Fibroblast of skin of right quadriceps (primary cell): ENCODE measurements at regions not wholly inside any gene's neighbourhood (a gene's known extent, or its start where the extent isn't known, plus 50 kb on each side); places are given as distances from the start of the nearest gene placed in this dataset.
"Not testable (repeated sequence)": the region's sequence is repeated elsewhere in the genome, so short reads cannot be mapped to it uniquely, and the experiment has no call there.

Experiments
- DNase-seq: peaks from one replicate; pipeline ENCODE4 v3.0.0-alpha.2; 2013

DNA sequence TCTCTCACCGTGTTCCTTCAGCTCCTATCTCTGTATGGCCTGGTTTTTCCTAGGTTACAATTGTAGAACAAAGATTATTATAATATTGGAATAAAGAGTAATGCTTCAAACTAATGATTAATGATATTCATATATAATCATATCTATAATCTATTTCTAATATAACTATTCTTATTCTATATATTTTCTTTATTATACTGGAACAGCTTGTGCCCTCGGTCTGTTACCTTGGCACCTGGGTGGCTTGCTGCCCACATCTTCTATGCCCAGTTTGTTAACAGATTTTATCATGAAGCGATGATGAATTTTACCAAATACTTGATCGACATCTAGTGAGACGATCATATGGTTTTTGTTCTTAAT is 363.6 kb upstream of the TYRP1 start:
- no peak for DNase-seq

DNA sequence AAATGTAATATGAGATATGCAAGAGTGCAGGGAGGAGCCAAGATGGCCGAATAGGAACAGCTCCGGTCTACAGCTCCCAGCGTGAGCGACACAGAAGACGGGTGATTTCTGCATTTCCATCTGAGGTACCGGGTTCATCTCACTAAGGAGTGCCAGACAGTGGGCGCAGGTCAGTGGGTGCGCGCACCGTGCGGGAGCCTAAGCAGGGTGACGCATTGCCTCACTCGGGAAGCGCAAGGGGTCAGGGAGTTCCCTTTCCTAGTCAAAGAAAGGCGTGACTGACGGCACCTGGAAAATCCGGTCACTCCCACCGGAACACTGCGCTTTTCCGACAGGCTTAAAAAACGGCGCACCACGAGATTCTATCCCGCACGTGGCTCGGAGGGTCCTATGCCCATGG is 359.2 kb upstream of the TYRP1 start:
- DNase-seq = not testable (repeated sequence)

DNA sequence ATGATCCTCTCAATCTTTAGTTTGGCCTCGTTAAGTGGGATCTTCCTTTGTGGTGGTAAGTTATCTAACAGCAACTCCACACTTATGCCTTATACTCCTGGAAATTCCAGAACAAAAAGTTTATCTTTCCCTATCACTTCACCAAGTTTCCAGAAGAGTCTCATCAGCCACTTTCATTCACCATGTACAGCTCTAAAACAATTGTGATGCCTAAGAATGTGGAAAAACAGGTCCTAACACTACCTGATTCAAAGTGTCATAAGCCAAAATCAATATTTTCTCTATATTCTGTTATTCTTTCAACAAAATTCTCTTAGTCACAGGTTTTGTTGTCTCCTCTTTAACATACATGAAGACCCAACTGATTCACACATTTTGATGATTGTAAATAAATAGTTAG is 342.4 kb upstream of the TYRP1 start:
- no peak for DNase-seq

DNA sequence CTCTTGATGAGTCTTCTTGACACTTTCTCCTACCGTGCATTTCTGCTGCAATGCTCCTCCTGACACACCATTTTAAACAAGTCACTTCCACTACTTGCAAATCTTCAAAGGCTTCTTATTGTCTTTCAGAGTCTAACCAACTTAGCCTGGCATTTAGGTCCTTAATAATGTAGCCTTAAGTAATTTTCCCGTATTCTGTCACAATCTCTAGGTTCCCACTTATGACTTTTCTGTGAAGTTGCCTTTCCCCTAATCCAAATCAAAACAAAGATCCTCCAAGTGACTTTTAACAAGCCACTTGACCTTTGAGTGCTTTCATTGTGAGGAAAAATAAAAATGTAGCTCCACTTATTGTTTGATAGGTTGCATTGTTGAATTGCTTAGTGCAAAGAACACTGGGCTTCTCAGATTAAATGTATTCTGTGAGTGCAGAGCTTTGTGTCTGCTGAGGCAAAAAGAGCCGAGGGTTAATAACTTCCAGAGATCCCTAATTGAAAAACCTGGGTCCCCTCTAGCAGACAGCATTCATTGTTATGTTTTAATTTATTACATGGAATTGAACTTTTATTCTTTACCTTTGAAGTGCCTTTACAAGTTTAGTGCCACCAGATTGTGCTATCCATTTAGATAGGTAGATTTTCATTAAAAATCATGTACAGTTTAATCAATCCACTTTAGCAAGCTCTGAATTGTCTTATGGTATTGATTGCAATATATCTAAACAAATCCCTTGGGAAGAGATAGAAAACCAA is 341.7 kb upstream of the TYRP1 start:
- DNase-seq = no peak

DNA sequence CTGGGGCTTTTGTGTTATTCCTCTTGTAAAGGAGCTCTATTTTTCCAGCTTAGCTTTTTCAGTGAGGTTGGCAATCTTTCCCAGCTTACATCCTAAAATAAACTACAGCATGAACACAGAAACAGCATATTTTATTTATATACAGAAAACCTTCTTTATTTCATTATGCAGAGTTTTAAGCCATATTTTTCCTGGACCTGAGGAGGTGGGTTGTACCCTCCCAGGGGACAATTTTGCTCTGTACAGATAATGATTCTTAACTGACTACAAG is 341.2 kb upstream of the TYRP1 start:
- DNase-seq = no peak

DNA sequence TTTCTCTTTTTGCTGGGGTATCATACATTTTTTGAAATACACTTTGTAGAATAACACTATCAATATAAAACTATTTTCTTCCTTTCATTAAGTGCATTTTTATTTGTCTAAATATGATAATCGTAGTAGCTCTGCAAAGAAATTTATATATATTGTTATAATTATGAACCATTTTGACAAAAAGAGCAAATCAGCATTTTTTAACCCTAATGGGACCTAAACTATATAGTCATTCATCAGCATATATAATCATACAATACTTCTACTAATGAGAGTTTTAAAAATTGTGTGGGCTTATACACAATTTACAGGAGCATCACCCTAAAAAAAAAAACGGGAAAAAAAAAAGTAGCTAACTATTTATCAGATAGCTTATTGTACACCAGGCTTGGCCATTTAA is 329.7 kb upstream of the TYRP1 start:
- no peak for DNase-seq

DNA sequence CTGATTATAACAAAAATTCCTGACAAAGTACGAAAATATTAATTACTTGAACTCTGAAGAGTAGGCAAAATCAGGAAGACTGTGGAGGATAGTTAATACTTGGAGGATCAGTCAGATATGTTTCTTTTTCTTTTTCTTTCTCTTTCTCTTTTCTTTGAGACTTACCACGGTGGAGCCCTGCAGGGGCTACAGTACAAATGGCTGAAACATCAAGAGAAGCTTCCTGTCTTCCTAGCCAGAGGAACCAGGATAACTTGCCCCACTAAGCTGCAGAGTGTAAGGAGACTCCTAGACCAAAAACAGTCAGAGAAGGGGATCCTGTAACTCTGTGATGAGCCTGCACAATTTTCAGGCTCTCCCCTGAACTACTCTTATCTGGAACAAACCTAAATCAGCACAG is 324.6 kb upstream of the TYRP1 start:
- DNase-seq = no peak

DNA sequence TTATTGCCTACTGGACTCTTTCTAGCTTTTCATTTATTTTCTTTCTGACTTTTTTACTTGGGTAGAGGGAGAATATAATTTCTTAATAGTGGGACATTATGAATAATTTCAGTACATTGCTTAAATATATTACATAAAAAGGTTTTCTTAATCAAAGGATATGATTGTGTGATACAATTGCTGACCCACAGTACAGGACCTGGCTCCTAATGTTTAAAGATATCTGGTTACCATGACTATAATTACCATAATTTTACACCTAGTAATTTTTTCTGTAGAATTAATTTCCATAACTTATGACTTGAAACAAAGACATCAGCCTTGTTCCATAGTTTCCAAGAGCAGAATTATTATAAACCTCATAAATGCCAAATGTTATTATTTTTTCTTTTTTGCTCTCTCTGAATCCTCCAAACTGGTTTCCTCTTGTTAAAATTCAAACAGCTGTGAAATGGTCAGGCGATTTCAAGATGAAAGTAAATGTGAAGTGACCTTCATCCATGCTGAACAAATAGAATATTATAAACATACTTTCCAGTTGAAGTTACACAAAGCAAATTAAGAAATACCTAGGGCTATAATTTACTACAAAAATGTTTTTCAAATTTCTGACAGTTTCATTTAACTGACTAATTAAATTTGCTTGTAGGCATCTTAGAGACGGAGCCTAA is 301.2 kb upstream of the TYRP1 start:
- DNase-seq = no peak

DNA sequence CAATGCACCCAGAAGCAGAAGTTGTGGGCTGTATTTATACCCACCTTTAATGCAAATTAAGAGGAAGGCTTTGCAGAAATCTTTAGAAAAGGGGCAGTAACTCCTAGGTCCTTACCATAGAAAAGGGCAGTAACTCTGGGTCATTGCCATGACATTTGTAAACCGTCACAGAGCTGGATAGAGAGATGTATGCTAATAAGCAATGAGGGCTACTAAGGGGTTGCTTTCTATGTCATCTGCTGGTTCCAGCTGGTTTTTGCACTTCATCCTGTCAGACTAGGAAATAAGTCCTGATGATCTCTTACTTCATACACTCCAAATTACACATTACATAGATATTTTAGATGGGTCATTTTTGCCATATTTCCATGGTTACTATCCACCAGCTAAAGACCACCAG is 299.1 kb upstream of the TYRP1 start:
- no peak for DNase-seq

DNA sequence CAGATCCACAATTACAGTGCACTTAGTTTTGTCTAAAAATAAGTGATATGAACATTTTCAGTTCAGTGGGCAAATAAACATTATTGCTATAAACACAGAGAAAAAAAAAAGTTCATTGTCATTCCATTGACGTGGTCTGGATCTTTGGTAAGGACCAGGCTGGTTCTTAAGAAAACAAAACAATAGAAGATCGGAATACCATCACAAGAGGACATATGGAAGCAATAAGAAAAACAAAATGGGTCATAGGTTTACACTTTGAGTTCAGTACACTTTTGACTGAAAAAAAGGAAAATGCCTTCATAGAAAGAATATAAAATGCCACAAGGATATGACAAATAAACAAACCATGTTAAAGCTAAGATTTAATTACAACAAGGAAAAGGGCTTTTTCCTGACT is 289.5 kb upstream of the TYRP1 start:
- DNase-seq = no peak

DNA sequence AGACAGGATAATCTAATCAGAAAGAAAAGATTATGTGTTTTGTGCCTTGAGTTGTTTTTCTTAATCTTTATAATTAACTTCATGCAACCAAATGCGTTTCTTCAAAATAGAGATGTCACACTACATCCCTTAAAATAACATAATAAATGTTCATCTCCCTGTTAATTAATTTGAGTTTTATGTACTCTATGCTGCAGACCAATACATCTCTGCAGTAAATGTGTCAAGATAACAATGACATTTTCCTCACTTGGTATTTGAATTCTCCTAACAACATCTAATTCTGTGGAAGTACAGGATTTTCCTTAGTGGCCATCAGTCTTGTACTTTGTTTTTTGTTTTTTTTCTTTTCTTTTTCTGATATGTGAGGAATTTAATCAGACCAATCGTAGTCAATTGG is 279.2 kb upstream of the TYRP1 start:
- no peak for DNase-seq

DNA sequence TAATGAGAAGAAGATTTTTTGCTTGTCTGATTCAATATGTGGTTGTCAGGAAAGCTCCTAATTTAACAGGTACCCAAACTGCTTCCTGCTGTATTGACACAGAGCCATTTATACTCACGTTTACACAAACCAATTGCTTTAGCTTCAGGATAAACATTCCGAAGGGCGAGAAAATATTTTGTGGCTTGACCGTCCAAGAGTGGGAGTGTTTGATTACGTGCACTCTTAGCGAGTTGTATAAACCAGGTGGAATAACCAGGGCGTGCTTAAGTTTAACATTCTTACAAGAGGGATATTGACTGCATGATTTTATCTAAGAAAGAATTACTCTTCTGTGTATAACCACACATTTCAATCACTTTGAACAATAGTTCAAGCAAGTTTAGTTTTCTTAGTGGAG is 278.7 kb upstream of the TYRP1 start:
- DNase-seq = no peak

DNA sequence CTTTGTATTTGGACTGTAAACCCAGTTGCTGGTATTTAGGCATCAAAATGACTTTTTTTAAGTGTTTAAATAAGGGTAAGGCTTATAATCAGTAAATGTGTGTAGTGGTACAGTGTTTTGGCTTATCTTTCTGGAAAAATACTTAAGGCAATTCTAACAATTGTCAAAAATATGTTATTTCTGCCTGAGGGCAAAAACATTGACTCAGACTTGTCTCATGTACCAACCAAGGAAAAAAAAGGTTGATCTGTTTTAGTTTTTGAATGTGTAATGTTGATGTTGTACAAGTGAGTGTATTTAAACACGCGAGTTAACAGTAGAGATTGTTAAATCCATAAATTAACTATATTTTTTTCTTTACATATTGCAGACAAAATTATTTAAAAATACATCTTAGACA is 277.8 kb upstream of the TYRP1 start:
- DNase-seq = no peak

DNA sequence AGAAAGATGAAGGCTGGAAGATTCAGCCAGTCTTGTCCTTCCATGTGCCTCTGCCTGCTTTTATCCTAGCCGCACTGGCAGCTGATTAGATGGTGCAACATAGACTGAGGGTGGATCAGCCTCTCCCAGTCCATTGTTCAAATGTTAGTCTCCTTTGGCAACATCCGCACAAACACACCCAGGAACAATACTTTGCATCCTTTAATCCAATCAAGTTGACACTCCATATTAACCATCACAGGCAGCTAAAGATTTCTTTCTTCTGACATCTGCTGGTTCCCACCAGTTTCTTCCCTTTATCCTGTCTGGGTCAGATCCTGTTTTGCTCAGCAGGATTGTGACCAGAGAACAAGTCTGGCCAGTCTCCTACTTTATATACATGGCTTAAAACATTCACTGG is 276.5 kb upstream of the TYRP1 start:
- no peak for DNase-seq

DNA sequence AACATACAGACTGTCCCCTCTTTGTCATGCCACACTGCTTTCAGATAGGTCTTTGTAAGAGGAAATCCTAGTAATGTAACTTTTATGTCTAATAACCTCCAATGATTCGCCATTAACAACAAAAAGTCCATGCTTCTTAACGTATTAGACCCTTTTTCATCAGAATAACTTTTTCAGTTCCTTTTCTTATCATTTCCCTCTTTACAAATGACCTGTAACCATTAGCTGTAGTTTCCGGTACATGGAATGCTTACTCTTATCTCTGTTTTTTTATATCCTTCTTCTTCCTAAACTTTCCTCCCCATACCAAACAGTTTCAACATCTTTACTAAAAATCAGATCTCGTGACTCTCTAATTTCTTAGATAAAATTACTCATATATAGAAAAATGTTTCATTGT is 268.9 kb upstream of the TYRP1 start:
- no peak for DNase-seq

DNA sequence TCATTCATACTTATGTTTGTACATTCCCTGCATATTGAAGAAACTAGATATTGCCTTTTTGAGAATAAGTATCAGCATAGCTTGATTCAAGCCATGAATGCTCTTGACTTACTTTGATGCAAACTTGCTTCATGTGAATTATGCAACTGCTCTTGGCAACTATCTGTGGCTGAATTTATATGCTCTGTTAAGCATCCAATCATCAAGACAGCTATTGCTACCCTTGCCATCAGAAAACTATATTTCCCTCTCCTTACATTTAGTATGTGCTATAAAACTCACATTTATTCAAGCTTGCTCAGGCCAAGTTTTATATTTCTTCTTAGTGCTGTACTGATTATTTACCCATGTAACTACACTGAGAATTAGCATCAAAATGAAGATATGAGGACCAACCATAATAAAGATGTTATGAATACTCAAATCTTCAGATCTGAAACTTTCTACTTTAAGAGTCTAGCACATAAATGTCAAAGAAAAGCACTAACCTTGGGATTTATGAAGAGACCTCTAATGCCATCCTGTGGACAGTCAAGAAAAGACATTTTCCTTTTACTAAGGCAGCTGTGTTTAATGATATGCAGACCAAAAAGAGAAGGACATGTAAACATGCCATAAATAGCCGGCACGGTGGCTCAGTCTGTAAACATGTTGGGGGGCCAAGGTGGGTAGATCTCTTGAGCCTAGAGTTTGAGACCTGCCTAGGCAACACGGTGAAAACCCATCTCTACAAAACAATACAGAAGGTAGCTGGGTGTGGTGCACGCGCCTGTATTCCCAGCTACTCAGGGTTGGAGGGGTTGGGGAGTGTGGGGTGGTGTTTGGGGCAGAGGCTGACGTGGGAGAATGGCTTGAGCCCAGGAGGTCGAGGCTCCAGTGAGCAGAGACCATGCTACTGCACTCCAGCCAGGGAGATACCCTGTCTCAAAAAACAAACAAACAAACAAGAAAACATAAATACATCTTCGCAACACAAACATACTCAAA is 267.0 kb upstream of the TYRP1 start:
- DNase-seq = peak; percentile 7

DNA sequence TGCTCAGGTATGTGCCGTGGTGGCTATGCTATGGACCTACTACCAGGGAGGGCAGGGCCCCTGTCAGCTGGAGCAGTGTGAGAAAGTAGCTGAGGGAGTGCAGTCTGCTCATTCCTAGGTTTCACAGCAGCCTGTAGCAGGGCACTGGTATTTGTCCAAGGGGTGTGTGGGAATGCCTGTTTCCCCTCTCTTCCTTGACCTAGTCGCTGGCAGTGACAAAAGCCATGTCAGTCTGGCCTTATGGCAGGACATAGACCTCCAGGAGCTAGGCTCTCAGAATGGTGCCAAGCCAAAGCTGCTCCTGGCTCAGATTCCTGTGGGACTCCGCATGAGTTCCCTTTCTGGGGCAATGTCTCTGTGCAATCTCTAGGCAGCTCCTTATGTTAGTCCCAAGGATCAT is 253.9 kb upstream of the TYRP1 start:
- DNase-seq = no peak

DNA sequence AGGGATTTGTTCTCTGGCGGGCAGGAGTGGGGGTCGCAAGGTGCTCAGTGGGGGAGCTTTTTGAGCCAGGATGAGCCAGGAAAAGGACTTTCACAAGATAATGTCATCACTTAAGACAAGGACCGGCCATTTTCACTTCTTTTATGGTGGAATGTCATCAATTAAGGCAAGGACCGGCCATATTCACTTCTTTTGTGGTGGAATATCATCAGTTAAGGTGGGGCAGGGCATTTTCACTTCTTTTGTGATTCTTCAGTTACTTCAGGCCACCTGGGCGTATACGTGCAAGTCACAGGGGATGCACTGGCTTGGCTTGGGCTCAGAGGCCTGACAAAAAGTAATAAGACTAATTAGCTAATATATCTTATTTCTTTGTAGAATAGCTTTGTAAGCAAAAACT is 252.1 kb upstream of the TYRP1 start:
- DNase-seq = not testable (repeated sequence)

DNA sequence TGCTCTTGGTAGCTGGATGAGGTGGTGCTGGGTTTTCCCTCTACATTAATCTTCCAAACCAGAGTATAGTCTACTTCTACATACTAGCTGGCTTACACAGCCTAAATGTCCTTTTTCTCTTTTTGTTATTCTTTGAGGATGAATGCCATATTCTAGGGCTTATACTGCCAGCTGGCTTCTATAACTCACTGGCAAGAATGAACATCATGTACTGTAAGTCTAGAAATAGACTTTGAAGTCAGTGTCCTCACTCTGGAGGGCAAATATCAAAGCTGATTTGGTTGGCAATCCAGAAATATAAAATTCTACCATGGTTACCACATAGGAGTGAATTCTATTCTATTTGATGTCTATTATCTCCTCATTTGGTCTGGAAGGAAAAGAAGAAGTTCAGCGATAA is 251.7 kb upstream of the TYRP1 start:
- DNase-seq = no peak

DNA sequence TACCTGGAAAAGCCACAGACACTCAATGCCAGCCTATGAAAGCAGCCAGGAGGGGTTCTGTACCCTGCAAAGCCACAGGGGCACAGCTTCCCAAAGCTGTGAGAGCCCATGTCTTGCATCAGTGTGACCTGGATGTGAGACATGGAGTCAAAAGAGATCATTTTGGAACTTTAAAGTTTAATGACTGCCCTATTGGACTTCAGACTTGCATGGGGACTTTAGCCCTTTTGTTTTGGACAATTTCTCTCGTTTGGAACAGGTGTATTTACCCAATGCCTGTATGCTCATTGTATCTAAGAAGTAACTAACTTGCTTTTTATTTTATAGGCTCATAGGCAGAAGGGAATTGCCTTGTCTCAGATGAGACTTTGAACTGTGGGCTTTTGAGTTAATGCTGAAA is 244.9 kb upstream of the TYRP1 start:
- no peak for DNase-seq

DNA sequence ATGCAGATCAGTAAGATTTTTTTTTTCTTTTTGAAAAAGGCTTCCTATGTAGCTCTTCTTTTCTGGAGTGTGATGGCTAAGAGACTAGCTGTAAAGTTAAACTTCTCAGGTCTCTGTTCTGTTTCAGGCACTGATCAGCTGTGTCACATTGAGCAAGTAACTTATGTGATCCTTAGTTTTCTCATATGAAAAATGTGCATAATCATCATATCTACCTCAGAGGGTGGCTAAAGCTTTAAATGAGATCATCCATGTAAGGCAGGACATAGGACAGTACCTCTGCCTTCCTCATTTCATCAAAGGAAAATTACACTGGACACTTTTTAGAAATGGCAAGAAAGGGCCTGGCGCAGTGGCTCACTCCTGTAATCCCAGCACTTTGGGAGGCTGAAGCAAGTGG is 235.9 kb upstream of the TYRP1 start:
- DNase-seq = no peak

DNA sequence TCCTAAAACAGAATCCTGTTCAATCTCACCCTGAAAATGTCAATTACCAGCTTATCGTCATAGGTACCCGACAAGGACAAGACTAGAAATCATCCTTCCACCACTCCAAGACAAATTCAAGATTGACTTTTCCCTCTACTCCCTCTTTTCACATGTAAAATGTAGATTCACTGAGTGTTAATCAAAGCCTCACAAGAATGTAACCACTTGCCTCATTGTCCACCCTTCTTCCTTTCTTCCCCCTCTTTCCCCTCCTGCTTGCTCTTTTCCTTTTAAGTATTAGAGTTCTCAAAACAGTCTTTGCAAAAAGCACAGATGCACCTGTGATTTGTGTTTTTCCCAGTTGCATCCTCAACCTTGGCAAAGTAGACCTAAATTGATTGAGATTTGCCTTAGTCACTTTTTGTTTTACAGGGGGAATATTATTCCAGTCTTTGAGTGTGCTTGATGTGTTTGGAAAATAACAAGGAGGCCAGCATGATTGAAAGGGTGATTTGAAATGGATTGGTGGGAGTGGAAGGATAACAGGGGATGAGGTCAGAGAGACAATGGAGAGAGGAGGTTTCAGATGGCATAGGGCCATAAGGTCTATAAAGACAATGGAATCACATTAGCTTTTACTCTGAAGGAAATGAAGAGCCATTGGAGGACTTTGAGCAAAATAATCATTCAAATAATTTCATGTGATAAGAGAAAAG is 231.3 kb upstream of the TYRP1 start:
- DNase-seq = no peak

DNA sequence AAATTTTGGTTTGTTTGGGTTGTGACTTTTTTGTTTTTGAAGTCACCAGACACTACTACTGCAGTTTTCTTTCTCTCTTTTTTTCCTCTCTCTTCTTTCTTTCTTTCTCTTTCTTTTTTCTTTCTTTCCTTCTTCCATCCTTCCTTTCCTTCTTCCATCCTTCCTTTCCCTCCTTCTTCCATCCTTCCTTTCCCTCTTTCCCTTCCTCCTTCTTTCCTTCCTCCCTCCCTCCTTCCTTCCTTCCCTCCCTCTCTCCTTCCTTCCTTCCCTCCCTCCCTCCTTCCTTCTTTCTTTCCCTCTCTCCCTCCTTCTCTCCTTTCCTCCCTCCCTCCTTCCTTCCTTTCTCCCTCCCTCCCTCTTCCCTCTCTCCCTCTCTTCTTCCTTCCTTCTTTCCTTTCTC is 230.3 kb upstream of the TYRP1 start:
- DNase-seq = no peak

DNA sequence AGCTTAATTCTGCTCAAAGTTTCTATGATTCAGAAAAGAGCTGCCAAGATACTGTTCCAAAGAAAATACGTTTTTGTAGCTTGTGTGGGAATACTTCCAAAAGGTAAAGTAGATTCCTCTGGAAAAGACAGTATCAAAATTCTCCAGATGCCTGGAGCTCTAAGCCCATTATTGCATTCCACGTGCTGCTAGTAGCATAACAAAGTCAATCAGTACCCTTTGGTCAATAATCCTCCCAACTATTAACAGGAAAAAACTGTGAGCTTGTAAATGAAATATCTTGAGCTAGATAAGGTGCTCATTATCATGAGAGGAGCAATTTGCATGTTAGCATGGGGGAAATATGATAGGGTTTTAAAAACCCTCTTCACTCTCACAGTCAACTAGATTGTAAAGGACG is 229.5 kb upstream of the TYRP1 start:
- DNase-seq = no peak
